CD14-positive monocyte (primary cell): ENCODE measurements at regions not wholly inside any gene's neighbourhood (a gene's known extent, or its start where the extent isn't known, plus 50 kb on each side); places are given as distances from the start of the nearest gene placed in this dataset.

Experiments
- DNase-seq, 3 donors: peaks; one replicate each; pipeline ENCODE4 v3.0.0-alpha.2; 2011 to 2022
- H2AFZ ChIP-seq: 2 replicates; pipeline ENCODE4 v1.6.0; 2012; ENCODE audit warnings: mild to moderate bottlenecking, low read depth, low read length, inconsistent platforms; ENCODE audit not compliant: insufficient read depth, poor library complexity, severe bottlenecking
- H3K27ac ChIP-seq, 2 donors: 1 replicate in 1 of 2; 2 replicates in 1 of 2; pipeline ENCODE4 v1.5.1; 2012 to 2013; ENCODE audit warnings: low read length in 2 of 2, control low read depth in 1 of 2, inconsistent platforms in 1 of 2, low read depth in 1 of 2, mild to moderate bottlenecking in 1 of 2
- H3K27me3 ChIP-seq, 2 donors: one replicate each; pipeline versions ENCODE4 v1.6.0 to v1.6.1; 2011 to 2013; ENCODE audit warnings: low read length in 2 of 2; ENCODE audit not compliant: control insufficient read depth in 2 of 2, insufficient read depth in 2 of 2
- H3K36me3 ChIP-seq, 2 donors: replicated peaks in 1 of 2; 1 replicate in 1 of 2; 2 replicates in 1 of 2; pipeline versions ENCODE4 v1.5.1 to v1.6.1; 2012 to 2013; ENCODE audit warnings: low read length in 2 of 2, control low read depth in 1 of 2, inconsistent platforms in 1 of 2, mild to moderate bottlenecking in 1 of 2; ENCODE audit not compliant: insufficient read depth in 2 of 2, control insufficient read depth in 1 of 2
- H3K4me1 ChIP-seq, 2 donors: 1 replicate in 1 of 2; 2 replicates in 1 of 2; pipeline versions ENCODE4 v1.5.1 to v1.6.1; 2012 to 2013; ENCODE audit warnings: low read length in 2 of 2, control low read depth in 1 of 2, inconsistent platforms in 1 of 2, mild to moderate bottlenecking in 1 of 2, moderate library complexity in 1 of 2; ENCODE audit not compliant: insufficient read depth in 2 of 2, control insufficient read depth in 1 of 2
- H3K4me2 ChIP-seq: replicated peaks from 2 replicates; pipeline ENCODE3; 2012; ENCODE audit warnings: low read length, moderate library complexity, mild to moderate bottlenecking; ENCODE audit not compliant: poor library complexity, severe bottlenecking; ENCODE audit errors: extremely low read depth
- H3K4me3 ChIP-seq, 3 experiments: fragments of 200-600 bp in 1 of 3; sonication (generic) in 1 of 3; replicated peaks in 1 of 3; 1 replicate in 2 of 3; 2 replicates in 1 of 3; pipeline ENCODE4 v1.5.1; 2011 to 2013; ENCODE audit warnings: low read length in 3 of 3, mild to moderate bottlenecking in 3 of 3, control low read depth in 2 of 3, low read depth in 2 of 3, inconsistent platforms in 1 of 3, moderate library complexity in 1 of 3
- H3K79me2 ChIP-seq: 2 replicates; pipeline ENCODE4 v1.6.0; 2012; ENCODE audit warnings: mild to moderate bottlenecking, control low read depth, inconsistent platforms, low read length, moderate library complexity; ENCODE audit not compliant: insufficient read depth
- H3K9ac ChIP-seq: 2 replicates; pipeline ENCODE4 v1.6.0; 2017; ENCODE audit warnings: low read length, mild to moderate bottlenecking; ENCODE audit not compliant: insufficient read depth, poor library complexity, severe bottlenecking
- H3K9me3 ChIP-seq, 2 donors: replicated peaks in 1 of 2; 1 replicate in 1 of 2; 2 replicates in 1 of 2; pipeline versions ENCODE4 v1.5.1 to v1.6.1; 2012 to 2013; ENCODE audit warnings: low read length in 2 of 2, control low read depth in 1 of 2; ENCODE audit not compliant: control insufficient read depth in 1 of 2, insufficient read depth in 1 of 2
- H4K20me1 ChIP-seq: 2 replicates; pipeline ENCODE4 v1.6.0; 2012; ENCODE audit warnings: mild to moderate bottlenecking, low read length, control low read depth, moderate library complexity; ENCODE audit not compliant: insufficient read depth
- H3K27ac Mint-ChIP-seq, 7 donors: one replicate each; pipeline ENCODE4 v1.8.0; 2020; ENCODE audit warnings: mild to moderate bottlenecking in 7 of 7, mixed read lengths in 7 of 7, moderate library complexity in 6 of 7, inconsistent platforms in 2 of 7
- H3K27me3 Mint-ChIP-seq, 3 donors: one replicate each; pipeline ENCODE4 v1.8.0; 2021 to 2022; ENCODE audit warnings: low read depth in 3 of 3, mild to moderate bottlenecking in 3 of 3, mixed read lengths in 3 of 3, moderate library complexity in 3 of 3, inconsistent platforms in 1 of 3
- H3K36me3 Mint-ChIP-seq, 2 donors: one replicate each; pipeline ENCODE4 v1.8.0; 2020; ENCODE audit warnings: mixed read lengths in 2 of 2, inconsistent platforms in 1 of 2, mild to moderate bottlenecking in 1 of 2
- H3K4me1 Mint-ChIP-seq: one replicate; pipeline ENCODE4 v1.8.0; 2020; ENCODE audit warnings: mild to moderate bottlenecking, mixed read lengths
- H3K4me3 Mint-ChIP-seq, 2 donors: one replicate each; pipeline ENCODE4 v1.8.0; 2020; ENCODE audit warnings: mild to moderate bottlenecking in 2 of 2, mixed read lengths in 2 of 2, moderate library complexity in 1 of 2
- H3K9me3 Mint-ChIP-seq, 7 donors: one replicate each; pipeline ENCODE4 v1.8.0; 2020 to 2022; ENCODE audit warnings: mixed read lengths in 7 of 7, mild to moderate bottlenecking in 6 of 7, moderate library complexity in 6 of 7, inconsistent platforms in 2 of 7
- WGBS: methylation state at CpG from one replicate; pipeline ENCODE4 v1.1.5; 2013; ENCODE audit warnings: missing lambda C conversion rate; ENCODE audit not compliant: insufficient coverage; 5-methylcytosine and 5-hydroxymethylcytosine counted together
- intact Hi-C, 2 donors: fragments of 100-400 bp; cut with micrococcal nuclease; formaldehyde crosslinking; loops; one replicate each; pipeline versions ENCODE4 v1.15.0 to v1.15.1; 2023
- TF ChIP-seq, protein P1 (sequence below): fragments of 200-600 bp; IDR thresholded peaks from one replicate; pipeline ENCODE4 v1.8.0; 2022; ENCODE audit warnings: antibody characterized with exemption, mild to moderate bottlenecking

DNA sequence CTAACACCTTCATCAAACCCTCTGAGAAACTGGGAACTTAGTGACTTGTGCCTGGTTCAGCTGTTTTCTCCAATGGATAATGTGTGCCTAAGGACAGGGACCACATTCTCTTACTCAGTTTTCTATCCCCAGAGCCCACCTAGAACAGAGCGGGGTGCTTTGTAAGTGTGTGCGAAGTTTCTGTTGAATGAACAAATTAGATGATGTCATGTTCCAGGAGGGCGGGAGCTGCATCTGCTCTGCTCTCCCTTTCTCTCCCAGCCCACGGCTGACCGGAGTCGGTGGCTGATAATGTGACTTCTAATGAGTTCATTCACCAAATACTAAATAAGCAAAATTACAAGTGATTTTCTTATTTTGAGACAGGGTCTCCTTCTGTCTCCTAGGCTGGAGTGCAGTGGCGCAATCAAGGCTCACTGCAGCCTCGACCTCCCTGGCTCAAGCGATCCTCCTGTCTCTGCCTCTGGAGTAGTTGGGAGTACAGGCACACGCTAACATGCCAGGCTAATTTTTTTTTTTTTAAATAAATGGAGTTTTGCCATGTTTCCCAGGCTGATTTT is 60.7 kb upstream of the FNDC1 start:
- peaks cover 4% of the 10 kb centered on the region for H3K79me2 ChIP-seq
- no peak overlapping the region for H3K27ac ChIP-seq
- 100% methylated on average over 1 of the region's 10 CpGs for WGBS
- Mint-ChIP-seq H3K36me3 (peaks cover 0 to 3% of the 10 kb centered on the region in 2 donors), H3K27ac (peak overlapping the region in 3 of 7 donors; percentile 19 to 73 (median 41)), H3K4me1 (peaks cover 68% of the 10 kb centered on the region), H3K4me3 (no peak overlapping the region), H3K9me3 (no peaks in the 10 kb centered on the region), H3K27me3 (peaks cover 0 to 1% (median 0%) of the 10 kb centered on the region in 3 donors)
- no peaks in the 10 kb centered on the region for H4K20me1 ChIP-seq
- no peak overlapping the region for H3K4me2 ChIP-seq
- intact Hi-C loops = no loop called here
- peaks cover 47 to 60% of the 10 kb centered on the region in 2 donors for H3K4me1 ChIP-seq
- no peak for DNase-seq
- H3K36me3 ChIP-seq = no peaks in the 10 kb centered on the region
- no peak overlapping the region for H3K9ac ChIP-seq
- no peaks in the 10 kb centered on the region for H3K27me3 ChIP-seq
- TF ChIP-seq, protein P1, sequence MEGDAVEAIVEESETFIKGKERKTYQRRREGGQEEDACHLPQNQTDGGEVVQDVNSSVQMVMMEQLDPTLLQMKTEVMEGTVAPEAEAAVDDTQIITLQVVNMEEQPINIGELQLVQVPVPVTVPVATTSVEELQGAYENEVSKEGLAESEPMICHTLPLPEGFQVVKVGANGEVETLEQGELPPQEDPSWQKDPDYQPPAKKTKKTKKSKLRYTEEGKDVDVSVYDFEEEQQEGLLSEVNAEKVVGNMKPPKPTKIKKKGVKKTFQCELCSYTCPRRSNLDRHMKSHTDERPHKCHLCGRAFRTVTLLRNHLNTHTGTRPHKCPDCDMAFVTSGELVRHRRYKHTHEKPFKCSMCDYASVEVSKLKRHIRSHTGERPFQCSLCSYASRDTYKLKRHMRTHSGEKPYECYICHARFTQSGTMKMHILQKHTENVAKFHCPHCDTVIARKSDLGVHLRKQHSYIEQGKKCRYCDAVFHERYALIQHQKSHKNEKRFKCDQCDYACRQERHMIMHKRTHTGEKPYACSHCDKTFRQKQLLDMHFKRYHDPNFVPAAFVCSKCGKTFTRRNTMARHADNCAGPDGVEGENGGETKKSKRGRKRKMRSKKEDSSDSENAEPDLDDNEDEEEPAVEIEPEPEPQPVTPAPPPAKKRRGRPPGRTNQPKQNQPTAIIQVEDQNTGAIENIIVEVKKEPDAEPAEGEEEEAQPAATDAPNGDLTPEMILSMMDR = no peak
- H2AFZ ChIP-seq = no peak overlapping the region
- H3K4me3 ChIP-seq = no peak overlapping the region
- no peaks in the 10 kb centered on the region for H3K9me3 ChIP-seq

DNA sequence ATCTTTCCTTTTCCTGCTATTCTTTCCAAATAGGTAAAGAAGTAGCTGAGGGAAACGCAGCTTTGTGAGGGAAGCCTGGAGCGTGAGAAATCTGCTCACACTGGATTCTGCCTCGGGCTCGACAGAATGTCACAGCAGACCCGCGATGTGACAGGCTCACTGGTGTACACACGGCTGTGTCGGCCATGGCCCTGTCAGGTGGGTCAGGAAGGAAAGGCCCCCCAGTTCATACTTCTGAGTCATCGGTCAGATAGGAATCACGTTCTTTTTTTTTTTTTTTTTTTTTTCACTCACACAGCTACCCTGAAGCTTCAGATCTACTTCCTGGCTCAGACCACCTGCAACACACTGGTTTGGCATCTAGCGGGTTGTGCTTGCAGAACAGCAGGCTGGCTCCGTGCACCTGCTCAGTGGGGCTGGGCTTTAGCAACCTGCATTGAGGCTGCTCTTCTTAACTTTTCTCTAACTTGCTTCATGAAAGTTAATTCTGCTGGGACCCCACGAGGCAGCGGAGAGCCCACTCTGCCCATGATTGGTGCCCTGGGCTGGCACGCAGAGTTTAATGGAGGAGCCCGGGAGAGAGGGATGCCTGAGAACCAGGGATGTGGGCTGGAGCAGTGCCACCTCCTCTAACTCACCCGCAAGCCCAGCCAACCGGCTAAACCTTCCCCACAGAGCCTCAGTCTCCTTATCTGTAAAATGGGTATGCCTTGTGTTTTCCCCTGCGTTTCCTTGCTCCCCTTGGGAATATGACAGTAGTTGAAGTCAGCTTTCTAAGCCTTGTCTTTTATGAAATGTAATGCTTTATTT is 61.5 kb upstream of the FNDC1 start:
- peaks cover 0 to 6% of the 10 kb centered on the region in 2 donors for H3K36me3 Mint-ChIP-seq
- Histone ChIP-seq H3K9ac (peak overlapping the region; percentile 35), H3K79me2 (no peaks in the 10 kb centered on the region), H3K27me3 (no peaks in the 10 kb centered on the region), H2AFZ (peak overlapping the region; percentile 78), H3K27ac (peak overlapping the region; percentile 43 to 82), H3K36me3 (no peaks in the 10 kb centered on the region), H3K4me2 (peak overlapping the region; percentile 74), H3K4me3 (peak overlapping the region in 2 of 3 experiments; percentile 15 to 67), H4K20me1 (no peaks in the 10 kb centered on the region), H3K4me1 (peaks cover 39 to 51% of the 10 kb centered on the region in 2 donors), H3K9me3 (no peaks in the 10 kb centered on the region)
- TF ChIP-seq, protein P1 = no peak
- H3K27ac Mint-ChIP-seq = peak overlapping the region; percentile 74 to 93 (median 87)
- no peaks in the 10 kb centered on the region for H3K9me3 Mint-ChIP-seq
- intact Hi-C loops = no loop called here
- H3K4me3 Mint-ChIP-seq = peak overlapping the region; percentile 56 to 82
- peaks cover 0 to 1% (median 0%) of the 10 kb centered on the region in 3 donors for H3K27me3 Mint-ChIP-seq
- DNase-seq = peak in 1 of 3 donors; percentile 61
- H3K4me1 Mint-ChIP-seq = peaks cover 59% of the 10 kb centered on the region
- WGBS = 4% methylated on average over 10 of the region's 19 CpGs
